HG03139 (cell line): ENCODE measurements at regions not wholly inside any gene's neighbourhood (a gene's known extent, or its start where the extent isn't known, plus 50 kb on each side); places are given as distances from the start of the nearest gene placed in this dataset.
"Not testable (repeated sequence)": the region's sequence is repeated elsewhere in the genome, so short reads cannot be mapped to it uniquely, and the experiment has no call there.

Experiments used
- ATAC-seq: cut with Tn5 transposase; IDR thresholded peaks from one replicate; pipeline ENCODE4 v1.9.1; 2021; ENCODE audit not compliant: unreplicated experiment

DNA sequence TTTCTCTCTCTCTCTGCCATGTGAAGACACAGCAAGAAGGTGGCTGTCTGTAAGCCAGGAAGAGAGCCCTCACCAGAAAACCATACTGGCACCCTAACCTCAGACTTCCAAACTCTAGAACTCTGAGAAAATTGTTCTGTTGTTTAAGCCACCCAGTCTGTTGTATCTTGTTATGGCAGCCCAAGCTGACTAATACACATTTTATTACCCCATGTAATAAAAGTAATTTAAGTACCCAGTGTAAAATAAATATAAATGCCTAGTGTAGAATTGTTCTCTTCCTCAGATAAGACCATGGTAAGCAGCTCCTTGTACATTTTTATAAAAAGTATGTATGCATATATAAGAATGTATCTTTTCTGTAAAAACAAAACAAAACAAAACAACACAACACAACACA lies 119.7 kb downstream of the DTL start:
- no peak for ATAC-seq

DNA sequence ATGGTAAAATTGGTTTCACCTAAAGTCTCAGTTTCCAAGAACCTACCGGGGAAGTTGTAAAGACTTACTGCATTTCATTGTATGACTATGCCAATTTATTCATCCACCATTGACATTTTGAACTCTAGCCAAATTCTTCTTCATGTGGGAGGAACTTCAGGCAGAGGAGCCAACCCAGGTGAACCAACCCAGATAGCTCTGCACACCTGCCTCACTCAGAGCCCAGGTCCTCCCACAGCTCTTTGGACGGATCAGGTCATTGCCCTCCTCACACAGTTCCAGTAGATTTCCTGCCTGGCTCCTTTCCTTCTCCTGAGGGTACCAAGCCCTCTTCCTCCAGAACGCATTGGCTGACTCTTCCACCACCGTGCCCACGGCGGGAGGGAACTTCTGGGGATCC lies 121.7 kb downstream of the DTL start:
- no peak for ATAC-seq

DNA sequence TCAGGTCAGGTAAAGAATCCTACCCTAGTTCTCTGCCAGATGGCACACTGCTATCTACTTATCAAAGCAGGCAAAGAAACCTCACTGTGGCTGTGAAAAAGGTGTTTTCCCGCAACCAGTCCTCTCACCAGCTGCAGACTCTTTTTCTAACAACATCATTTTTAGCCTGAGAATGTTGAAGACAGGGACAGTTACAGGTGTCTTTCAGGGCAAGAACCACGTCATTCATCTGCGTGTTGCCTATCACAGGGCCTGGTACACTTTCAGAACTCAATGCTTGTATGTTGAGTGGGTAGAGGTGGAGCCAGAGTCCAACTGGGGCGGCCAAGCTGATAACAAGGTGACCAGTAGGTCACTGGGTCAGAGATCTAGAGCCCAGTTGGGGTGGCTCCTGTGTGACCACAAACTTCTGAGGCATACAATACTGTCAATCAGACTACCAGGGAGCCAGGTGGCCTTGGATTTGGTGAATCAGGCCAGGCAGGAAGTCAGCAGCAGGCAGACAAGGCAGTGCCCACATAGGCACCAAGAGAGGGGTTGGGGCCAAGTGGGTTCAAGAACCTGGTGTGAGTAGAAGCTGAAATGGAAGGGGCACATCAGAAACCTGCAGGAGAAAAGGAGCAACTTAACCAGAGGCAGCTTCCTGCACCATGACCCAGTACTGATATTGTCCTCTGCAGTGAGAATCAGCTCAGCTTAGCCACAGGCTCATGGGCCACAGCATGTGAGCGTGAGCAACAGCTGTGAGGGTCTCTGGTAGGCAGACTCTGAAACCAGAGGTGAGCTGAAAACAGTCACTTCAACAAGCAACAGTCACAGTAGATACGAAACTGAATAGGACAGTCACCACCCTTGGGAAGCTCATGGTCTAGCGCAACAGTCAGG lies 123.6 kb downstream of the DTL start:
- no peak for ATAC-seq

DNA sequence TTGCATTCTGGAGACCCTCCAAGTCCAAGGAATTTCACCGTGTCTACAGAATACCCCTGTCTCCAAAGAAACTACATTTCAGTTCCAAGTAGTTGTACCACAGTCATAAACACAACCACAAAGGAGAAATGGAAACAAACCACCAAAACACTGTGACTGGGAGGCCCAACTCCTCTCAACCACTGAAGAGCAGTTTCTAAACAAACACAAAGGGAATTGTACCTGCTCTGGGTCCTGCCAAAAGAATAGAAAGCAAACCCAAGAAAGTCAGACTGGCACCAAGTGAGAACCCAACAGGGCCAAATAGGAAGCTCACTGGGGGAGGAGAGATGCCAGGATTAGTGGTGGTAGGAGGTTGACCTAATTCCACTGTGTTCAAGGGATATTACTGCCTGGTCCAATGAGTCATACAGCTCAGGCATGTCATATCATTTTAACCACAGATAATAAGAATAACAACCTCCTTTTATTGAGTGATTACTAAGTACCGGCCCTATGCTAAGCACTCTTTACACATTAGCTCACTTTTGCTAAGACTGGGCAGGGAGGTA lies 123.9 kb upstream of the PPP2R5A start:
- no peak for ATAC-seq

DNA sequence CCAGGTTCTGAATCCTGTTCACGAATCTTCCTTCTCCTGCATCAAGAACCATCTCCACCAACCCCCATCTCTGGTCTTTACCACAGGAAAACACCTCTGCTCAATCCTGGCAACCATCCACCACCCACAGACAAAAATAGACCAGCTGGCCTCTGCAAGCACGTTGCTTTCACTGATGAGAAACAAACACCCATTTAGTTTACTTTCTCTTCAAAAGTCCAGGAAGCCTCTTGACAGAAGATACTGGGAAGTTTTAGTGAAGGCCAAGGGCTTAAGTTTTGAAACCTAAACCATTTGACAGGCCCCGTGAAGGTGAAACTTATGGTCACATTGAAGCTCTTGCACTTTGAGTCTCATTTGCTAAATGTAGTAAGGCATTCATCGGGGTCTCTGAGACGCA lies 122.6 kb upstream of the PPP2R5A start:
- ATAC-seq: no peak

DNA sequence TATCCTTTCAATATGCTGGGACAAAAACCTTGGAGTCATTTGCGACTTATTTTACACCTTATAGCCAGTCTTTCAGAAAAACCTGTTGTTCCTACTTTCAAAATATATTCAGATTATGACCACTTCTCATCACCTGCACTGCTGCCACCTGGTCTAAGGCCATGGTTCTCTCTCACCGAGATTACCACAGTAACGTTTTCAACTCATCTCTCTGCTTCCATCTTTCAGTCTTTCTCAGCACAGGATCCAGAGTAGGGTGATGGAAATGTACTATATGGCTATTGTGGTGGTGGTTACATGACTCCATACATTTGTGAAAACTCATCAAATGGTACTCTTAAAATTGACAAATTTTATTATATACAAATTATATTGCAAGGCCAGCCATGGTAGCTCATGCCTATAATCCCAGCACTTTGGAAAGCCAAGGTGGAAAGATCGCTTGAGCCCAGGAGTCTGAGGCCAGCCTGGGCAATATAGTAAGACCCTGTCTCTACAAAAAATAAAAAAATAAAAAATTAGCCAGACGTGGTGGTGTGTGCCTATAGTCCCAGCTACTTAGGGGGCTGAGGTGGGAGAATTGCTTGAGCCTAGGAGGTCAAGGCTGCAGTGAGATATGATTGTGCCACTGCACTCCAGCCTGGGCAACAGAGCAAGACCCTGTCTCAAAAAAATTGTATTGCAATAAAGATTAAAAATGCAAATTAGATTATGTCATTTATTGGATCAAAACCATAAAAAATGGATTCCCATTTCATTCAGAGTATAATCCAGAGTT lies 120.9 kb upstream of the PPP2R5A start:
- no peak for ATAC-seq

DNA sequence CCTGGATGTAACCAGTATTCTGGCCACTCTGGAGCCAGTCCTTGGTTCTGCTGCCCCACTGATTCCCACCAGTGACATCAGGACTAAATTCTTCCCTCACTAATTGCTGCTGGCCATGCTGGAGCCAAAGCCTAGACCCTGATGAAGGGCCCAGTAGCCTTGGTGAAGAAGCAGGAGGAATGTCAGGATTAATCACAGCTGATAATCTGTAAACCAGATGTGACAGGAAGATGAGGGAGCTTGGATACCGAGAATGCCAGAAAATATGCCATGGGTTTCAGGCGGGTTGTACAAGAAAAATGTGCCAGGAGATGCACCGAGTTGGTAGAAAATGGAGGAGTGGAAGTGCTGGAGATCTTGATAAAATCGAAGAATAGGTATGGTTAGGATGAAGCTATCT lies 119.0 kb upstream of the PPP2R5A start:
- ATAC-seq: no peak

DNA sequence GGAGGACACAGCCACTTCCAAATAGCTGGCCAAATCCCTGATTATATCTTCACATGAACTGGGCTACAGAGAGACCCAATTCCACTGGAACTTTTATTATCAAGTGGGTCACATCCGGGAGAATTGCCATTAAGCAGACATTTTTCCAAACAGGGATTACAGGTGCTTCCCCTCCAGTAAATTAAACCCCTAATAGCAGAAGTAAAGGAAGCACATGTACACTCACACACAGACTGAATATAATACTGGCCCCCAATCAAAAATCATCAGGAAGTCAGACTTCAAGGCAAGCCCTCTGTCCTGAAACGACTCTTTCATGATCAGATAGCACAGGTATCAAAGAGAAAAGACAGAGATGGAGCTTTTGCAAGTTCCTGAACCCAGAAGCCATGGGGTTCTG lies 118.6 kb upstream of the PPP2R5A start:
- ATAC-seq: no peak

DNA sequence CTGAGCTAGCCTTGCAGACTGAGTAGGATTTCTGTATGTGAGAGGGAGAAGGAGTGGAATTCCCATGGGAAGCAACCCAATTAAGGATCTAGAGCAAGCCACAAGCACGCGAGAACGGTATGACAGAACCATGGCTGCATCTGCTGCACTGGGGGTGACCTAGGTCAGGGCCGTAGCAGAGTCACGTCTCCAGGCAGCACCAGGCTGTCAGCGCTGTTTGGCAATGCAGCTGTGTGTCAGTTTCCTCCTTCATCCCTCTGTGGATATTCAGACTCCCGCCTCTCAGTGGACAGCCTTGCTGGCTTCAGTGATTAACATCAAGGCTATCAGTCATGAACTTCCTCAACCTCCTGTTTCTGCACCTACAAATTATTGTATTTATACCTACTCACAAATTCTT lies 118.1 kb upstream of the PPP2R5A start:
- no peak for ATAC-seq

DNA sequence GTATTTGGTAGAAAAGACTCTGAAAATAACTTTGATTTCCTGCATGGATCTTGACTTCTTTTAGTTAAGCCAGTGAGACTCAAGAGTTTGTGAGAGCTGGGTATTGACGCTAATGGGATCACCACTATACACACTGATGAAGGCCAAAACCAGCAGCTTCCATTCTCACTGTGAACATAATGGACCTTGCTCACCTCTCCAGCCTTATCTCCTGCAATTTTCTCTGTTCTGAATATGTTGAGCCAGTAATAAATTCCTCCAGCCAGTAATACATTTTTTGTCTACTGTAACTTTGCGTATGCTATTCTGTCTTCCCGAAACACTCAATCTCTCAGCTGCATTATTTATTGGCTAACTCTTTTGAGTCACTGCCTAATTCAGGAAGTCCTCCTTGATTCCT lies 111.6 kb upstream of the PPP2R5A start:
- no peak for ATAC-seq

DNA sequence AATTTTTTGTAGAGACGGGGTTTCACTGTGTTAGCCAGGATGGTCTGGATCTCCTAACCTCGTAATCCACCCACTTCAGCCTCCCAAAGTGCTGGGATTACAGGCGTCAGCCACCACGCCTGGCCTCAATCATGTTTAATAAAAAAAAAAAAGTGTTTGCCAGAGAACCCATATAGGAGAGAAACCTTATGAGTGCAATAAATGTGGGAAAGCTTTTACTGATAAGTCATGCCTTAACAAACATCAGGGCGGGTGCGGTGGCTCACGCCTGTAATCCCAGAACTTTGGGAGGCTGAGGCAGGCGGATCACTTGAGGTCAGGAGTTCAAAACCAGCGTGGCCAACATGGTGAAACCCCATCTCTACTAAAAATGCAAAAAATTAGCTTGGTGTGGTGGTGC lies 110.9 kb upstream of the PPP2R5A start:
- not testable (repeated sequence) for ATAC-seq

DNA sequence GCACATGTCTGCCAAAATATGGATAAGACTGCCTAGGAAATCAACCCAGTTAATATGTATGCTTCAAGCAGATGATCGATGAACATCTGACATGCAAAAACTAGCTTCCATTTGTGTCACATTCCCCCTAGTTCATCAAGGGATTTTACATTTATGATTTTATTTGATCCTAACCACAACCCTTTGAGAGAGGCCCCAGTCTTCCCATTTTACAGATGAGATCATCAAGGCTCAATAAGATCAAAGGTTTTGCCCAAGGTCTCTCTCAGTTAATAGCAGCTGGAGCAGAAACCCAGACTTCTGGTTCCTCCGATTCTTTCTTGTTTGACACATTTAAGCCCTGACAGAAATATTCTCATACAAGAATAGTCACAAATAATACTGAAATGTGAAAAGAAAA lies 107.7 kb upstream of the PPP2R5A start:
- ATAC-seq: no peak

DNA sequence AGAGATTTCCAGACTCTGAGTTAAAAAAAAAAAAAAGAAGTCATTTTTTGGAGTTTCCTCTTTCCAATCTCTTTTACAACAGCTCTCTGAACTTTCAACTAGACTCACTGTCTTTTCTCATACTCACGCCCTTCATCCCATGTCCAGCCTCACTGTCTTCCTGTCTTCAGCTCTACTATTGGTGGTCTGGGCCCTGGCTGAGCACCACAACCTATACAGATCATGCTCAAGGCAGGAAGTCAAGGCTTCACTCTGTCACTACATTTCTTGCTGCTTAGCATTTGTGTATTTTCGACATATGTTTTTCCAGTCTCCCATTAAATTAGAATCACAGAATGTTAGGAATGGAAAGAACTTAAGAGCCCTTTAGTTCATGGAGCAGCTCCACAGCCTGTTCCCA lies 106.4 kb upstream of the PPP2R5A start:
- no peak for ATAC-seq

DNA sequence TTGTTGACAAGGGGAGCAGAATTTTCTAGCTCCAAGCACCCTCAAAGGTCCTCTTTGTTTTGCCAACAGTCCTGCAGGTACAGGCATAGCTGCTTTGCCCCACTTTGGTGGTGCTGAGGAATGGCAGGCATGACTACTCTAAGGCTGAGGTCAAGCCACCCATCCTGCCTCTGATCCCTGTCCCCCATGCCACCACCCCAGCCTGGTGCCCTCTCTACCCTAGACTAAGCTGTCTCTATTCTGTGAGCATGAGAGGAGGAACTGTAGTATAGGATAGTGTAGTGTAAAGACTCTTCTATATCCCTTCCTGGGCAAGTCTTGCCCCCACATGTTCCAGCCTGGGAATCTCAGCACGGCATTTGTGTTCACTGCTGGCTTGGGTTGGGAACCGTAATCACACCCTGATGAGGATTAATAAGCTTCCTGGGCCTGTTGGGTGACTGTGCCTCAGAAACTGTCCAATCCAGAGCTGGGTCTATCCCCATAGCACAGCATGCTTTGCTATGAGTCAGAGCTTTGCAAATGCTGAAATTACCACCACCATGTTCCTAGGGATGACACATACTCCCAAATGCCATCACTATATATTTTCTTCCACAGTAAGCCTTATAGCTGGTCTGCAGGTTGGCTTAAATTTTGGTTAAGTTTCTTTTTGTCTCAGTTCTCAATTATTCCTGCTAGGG lies 105.7 kb upstream of the PPP2R5A start:
- ATAC-seq: no peak

DNA sequence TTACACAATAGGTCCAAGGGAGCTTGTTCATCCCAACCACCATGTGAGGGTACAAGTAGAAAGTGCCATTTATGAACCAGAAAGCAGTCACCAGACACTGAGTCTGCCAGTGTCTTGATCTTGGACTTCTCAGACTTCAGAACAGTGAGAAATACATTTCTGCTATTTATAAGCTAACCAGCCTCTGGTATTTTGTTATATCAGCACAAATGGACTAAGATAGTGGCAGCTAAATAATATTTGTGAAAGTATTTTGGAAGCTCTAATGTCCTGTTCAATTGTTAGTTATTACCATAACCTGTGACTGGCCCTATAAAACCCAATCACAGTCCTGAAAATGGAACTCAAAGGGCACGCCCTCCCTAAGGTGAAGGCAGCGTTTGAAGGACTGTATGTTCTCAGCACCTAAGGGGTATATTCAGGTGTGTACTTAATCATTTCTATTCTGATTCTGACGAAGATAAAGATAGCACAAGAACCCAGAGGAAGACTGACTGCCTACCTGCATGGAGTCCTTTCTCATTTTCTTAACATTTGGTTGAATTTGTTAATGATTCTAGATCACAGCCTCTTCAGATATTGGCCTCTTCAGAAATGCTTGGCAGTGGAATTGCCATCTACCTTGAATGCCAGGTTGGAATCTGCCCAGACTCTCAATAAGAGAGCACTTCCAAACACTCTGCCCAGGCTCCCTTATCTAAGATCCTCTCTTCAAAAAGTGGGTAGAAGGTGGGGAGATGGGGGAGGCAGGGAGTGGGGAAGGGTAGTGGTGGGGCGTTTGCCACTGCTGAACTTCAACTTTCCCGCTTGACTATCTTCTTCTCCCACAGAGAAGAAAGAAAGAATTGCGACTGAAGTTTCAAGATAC lies 104.0 kb upstream of the PPP2R5A start:
- no peak for ATAC-seq

DNA sequence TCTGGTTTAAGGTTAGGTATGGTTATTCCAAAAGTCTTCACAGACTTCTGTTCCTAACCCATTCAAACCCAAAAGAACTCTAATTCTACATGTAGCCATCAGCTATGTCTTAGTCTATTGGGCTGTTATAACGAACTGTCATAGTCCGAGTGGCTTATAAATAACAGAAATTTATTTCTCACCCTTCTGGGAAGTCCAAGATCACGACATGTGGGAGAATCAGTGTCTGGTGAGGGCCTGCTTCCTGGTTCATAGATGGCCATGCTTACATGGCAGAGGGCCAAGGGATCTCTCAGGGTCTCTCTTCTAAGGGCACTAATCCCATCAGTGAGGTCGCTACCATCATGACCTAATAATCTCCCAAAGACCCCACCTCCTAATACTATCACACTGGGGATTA lies 103.0 kb upstream of the PPP2R5A start:
- no peak for ATAC-seq

DNA sequence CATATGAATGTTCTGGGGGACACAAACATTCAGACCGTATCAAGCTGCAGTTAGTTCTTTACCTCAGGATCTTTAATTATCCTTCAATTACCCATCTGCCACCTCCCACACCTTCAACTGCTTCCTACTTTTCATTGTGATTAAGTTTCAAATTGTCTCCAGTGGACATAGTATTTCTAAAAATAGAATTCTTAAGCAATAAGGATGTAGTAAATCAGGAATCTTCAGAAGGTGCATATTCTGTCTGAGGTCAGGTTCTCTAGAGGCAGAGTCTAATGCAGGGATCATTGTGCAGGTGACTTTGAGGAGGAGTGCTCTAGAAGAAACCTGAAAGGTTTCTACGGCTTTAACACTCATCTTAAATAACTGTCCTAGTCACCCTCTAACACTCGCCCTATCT lies 102.6 kb upstream of the PPP2R5A start:
- ATAC-seq: no peak

DNA sequence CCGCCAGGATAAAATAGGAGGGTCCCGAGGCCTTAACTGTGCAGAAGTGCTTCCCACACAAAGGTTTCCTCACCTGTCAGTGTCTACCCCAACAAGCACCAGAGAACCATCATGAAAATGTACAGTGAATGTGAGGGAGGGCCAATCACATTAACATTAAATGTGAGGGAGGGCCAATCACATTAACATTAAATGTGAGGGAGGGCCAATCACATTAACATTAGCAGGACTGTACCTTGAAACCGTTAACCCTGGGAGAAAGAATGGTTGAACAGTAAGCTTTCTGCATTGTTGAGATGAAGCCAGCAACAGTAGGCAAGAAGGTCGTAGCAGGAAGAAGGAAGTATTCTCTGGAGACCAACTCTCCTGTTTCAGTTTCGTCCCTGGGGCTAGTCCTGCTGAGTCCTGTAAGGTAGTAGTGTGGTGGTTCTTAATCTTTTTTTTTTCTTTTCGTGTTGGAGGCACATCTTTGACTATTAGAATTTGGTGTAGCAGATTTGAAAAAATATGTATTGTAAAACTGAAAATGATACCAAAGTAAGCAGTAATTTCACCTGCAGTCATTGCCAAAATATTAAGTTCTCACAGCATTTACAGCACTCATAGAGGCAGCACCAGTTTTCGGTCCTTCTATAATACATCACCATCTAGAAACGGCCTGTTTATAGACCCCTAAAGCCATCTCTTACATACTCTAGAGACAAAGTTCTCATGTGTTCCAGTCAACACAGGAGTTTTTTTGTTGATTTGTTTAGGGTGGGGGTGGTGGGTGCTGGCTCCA lies 98.6 kb upstream of the PPP2R5A start:
- ATAC-seq: peak; percentile 99

DNA sequence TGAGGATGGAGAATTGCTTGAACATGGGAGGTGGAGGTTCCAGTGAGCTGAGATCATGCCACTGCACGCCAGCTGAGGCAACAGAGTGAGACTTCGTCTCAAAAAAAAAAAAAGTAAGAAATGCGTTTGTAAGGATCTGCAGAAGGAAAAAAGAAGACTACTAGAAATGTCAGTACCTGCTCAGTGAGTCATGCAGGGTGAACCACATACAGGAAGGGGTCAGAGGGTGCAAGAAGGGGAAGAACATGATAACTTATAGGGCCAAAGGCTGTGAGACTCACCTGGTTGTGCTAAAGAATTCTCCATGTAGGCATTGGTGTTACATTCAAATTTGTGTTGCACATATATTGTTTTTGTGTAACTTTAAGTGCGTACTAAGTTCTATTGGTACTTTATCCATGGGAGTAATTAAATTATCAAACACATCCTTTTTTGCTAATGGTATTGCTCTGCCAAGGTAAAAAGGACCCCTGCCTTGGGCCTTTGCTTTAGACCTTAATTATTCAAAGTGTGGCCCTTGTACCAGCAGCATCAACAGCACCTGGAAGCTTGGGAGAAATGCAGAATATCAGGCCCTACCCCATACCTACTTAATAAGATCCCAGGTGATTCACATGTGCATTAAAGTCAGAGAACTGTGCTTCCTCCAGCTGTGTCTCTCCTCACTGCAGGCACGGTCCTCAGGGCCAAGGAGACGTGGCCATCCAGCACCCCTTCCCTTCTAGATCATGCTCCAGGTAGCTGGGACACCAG lies 96.4 kb upstream of the PPP2R5A start:
- ATAC-seq: no peak
